IMR-90 (cell line): ENCODE measurements at regions not wholly inside any gene's neighbourhood (a gene's known extent, or its start where the extent isn't known, plus 50 kb on each side); places are given as distances from the start of the nearest gene placed in this dataset.

ENCODE experiments used
- ATAC-seq: fragments of 200-7000 bp; cut with Tn5 transposase; 2 replicates; pipeline ENCODE4 v1.9.1; 2020; ENCODE audit warnings: low read depth, mild to moderate bottlenecking, moderate library complexity
- BruUV-seq: library from RNA; stranded (reverse); fragments of 400-500 nt; replicated peaks from 2 replicates; lab custom pipeline; 2021; lab: Mats Ljungman, UMichigan
- CTCF ChIA-PET: fragments of 300-600 bp; formaldehyde crosslinking; extraction: SDS; loops from one replicate; lab custom pipeline; 2021; ENCODE audit warnings: antibody characterized with exemption; lab: Yijun Ruan, JAX
- POLR2A ChIA-PET: fragments of 300-600 bp; sonication (Branson Sonifier 250); formaldehyde crosslinking; loops from one replicate; lab custom pipeline; 2022; ENCODE audit warnings: antibody characterized with exemption; ENCODE audit not compliant: unreplicated experiment; lab: Charles Lee
- DNase-seq: peaks from one replicate; pipeline ENCODE4 v3.0.0; 2013
- H2AFZ ChIP-seq: replicated peaks from 2 replicates; pipeline ENCODE3; 2013; ENCODE audit warnings: low read length, mild to moderate bottlenecking; ENCODE audit not compliant: poor library complexity
- H2AK5ac ChIP-seq: 2 replicates; pipeline ENCODE4 v1.6.1; 2013; ENCODE audit warnings: low read depth, low read length, inconsistent platforms
- H2AK9ac ChIP-seq: replicated peaks from 2 replicates; pipeline ENCODE3; 2013; ENCODE audit warnings: mild to moderate bottlenecking, low read depth, low read length, moderate library complexity; ENCODE audit not compliant: poor library complexity
- H2BK120ac ChIP-seq: 2 replicates; pipeline ENCODE4 v1.6.1; 2013; ENCODE audit warnings: low read depth, low read length, inconsistent platforms
- H2BK15ac ChIP-seq: 3 replicates; pipeline ENCODE4 v1.6.1; 2013; ENCODE audit warnings: low read depth, low read length, inconsistent platforms
- H2BK20ac ChIP-seq: 2 replicates; pipeline ENCODE4 v1.6.1; 2013; ENCODE audit warnings: low read depth, mild to moderate bottlenecking, inconsistent platforms, low read length, moderate library complexity
- H2BK5ac ChIP-seq: 2 replicates; pipeline ENCODE4 v1.6.1; 2013; ENCODE audit warnings: mild to moderate bottlenecking, low read depth, low read length, inconsistent platforms; ENCODE audit not compliant: poor library complexity, severe bottlenecking
- H3K14ac ChIP-seq: replicated peaks from 2 replicates; pipeline ENCODE4 v1.6.1; 2013; ENCODE audit warnings: low read depth, low read length, inconsistent platforms
- H3K18ac ChIP-seq: 2 replicates; pipeline ENCODE4 v1.6.1; 2013; ENCODE audit warnings: low read depth, low read length, control low read depth
- H3K23ac ChIP-seq: 2 replicates; pipeline ENCODE4 v1.6.1; 2013; ENCODE audit warnings: low read depth, low read length, inconsistent platforms
- H3K27ac ChIP-seq: 2 replicates; pipeline ENCODE4 v1.5.1; 2013; ENCODE audit warnings: mild to moderate bottlenecking, control low read depth, low read length; ENCODE audit not compliant: insufficient read depth
- H3K27me3 ChIP-seq: 2 replicates; pipeline ENCODE4 v1.6.1; 2013; ENCODE audit warnings: low read length; ENCODE audit not compliant: control insufficient read depth, insufficient read depth
- H3K36me3 ChIP-seq: 2 replicates; pipeline ENCODE4 v1.6.1; 2013; ENCODE audit warnings: low read length, mixed read lengths; ENCODE audit not compliant: control insufficient read depth, insufficient read depth
- H3K4ac ChIP-seq: 2 replicates; pipeline ENCODE4 v1.6.1; 2013; ENCODE audit warnings: low read depth, low read length, inconsistent platforms
- H3K4me1 ChIP-seq: 2 replicates; pipeline ENCODE4 v1.6.1; 2013; ENCODE audit warnings: low read length, mixed read lengths; ENCODE audit not compliant: control insufficient read depth, insufficient read depth
- H3K4me2 ChIP-seq: 2 replicates; pipeline ENCODE4 v1.6.1; 2013; ENCODE audit warnings: low read depth, mild to moderate bottlenecking, control low read depth, low read length, moderate library complexity
- H3K4me3 ChIP-seq: 2 replicates; pipeline ENCODE4 v1.5.1; 2013; ENCODE audit warnings: low read depth, mild to moderate bottlenecking, control low read depth, low read length, moderate library complexity; ENCODE audit not compliant: insufficient read depth
- H3K56ac ChIP-seq: 2 replicates; pipeline ENCODE4 v1.6.1; 2013; ENCODE audit warnings: low read length, inconsistent platforms; ENCODE audit not compliant: insufficient read depth; ENCODE audit errors: extremely low read depth
- H3K79me1 ChIP-seq, 2 experiments: 2 replicates each; pipeline ENCODE4 v1.6.1; 2013; ENCODE audit warnings: low read length in 2 of 2, inconsistent platforms in 1 of 2, low read depth in 1 of 2
- H3K9ac ChIP-seq: 2 replicates; pipeline ENCODE4 v1.6.1; 2013; ENCODE audit warnings: low read depth, low read length, control low read depth
- H3K9me1 ChIP-seq: 2 replicates; pipeline ENCODE4 v1.6.1; 2013; ENCODE audit warnings: low read length, inconsistent platforms; ENCODE audit not compliant: insufficient read depth
- H3K9me3 ChIP-seq: 2 replicates; pipeline ENCODE4 v1.6.1; 2013; ENCODE audit warnings: low read length; ENCODE audit not compliant: control insufficient read depth, insufficient read depth
- H4K20me1 ChIP-seq: 2 replicates; pipeline ENCODE4 v1.6.1; 2013; ENCODE audit warnings: low read length, inconsistent platforms; ENCODE audit not compliant: insufficient read depth
- H4K5ac ChIP-seq: 2 replicates; pipeline ENCODE4 v1.6.1; 2013; ENCODE audit warnings: mild to moderate bottlenecking, low read depth, low read length, control low read depth
- H4K8ac ChIP-seq, 2 experiments: 2 replicates each; pipeline ENCODE4 v1.6.1; 2013; ENCODE audit warnings: low read depth in 2 of 2, low read length in 2 of 2, control low read depth in 1 of 2, inconsistent platforms in 1 of 2
- H4K91ac ChIP-seq: 2 replicates; pipeline ENCODE4 v1.6.1; 2013; ENCODE audit warnings: low read depth, low read length, inconsistent platforms; ENCODE audit not compliant: insufficient read depth
- BHLHE40 ChIP-seq: fragments of 150-350 bp; IDR thresholded peaks from 2 replicates; pipeline ENCODE4 v1.6.1; 2016; ENCODE audit warnings: mild to moderate bottlenecking, low read depth, low read length
- CEBPB ChIP-seq: IDR thresholded peaks from 2 replicates; pipeline ENCODE4 v1.6.1; 2012; ENCODE audit warnings: low read depth, low read length, improper control_type of control experiment
- CHD1 ChIP-seq: IDR thresholded peaks from 2 replicates; pipeline ENCODE4 v1.6.1; 2012; ENCODE audit warnings: low read depth, low read length, improper control_type of control experiment
- CTCF ChIP-seq: conservative IDR thresholded peaks from 2 replicates; pipeline ENCODE4 v1.5.1; 2012; ENCODE audit warnings: mild to moderate bottlenecking, low read depth, low read length, improper control_type of control experiment
- ELK1 ChIP-seq: fragments of 150-350 bp; IDR thresholded peaks from 2 replicates; pipeline ENCODE4 v1.6.1; 2016; ENCODE audit warnings: low read depth, mild to moderate bottlenecking, low read length, moderate library complexity, borderline replicate concordance
- MXI1 ChIP-seq: IDR thresholded peaks from 2 replicates; pipeline ENCODE4 v1.6.1; 2012; ENCODE audit warnings: low read depth, mild to moderate bottlenecking, low read length, moderate library complexity, borderline replicate concordance
- NFE2L2 ChIP-seq: fragments of 150-350 bp; IDR thresholded peaks from 2 replicates; pipeline ENCODE4 v1.6.1; 2016; ENCODE audit warnings: low read depth, mild to moderate bottlenecking, low read length
- POLR2A ChIP-seq: IDR thresholded peaks from 2 replicates; pipeline ENCODE4 v1.6.1; 2012; ENCODE audit warnings: mild to moderate bottlenecking, low read depth, low read length
- RAD21 ChIP-seq: IDR thresholded peaks from 2 replicates; pipeline ENCODE4 v1.6.1; 2012; ENCODE audit warnings: low read length, improper control_type of control experiment
- RFX5 ChIP-seq: IDR thresholded peaks from 2 replicates; pipeline ENCODE4 v1.8.0; 2012; ENCODE audit warnings: low read depth, mild to moderate bottlenecking, low read length, moderate library complexity
- SMC3 ChIP-seq: fragments of 150-350 bp; IDR thresholded peaks from 2 replicates; pipeline ENCODE4 v1.6.1; 2016; ENCODE audit warnings: low read depth, mild to moderate bottlenecking, antibody characterized with exemption, low read length, moderate library complexity
- WGBS, 2 experiments: methylation state at CpG; one replicate each; pipeline versions ENCODE4 v1.1.5 to v1.1.7; 2013; ENCODE audit warnings: missing lambda C conversion rate in 2 of 2; ENCODE audit not compliant: insufficient read length in 1 of 2; ENCODE audit errors: extremely low coverage in 2 of 2; 5-methylcytosine and 5-hydroxymethylcytosine counted together
- dilution Hi-C: fragments of 300-500 bp; cut with HindIII; formaldehyde crosslinking; loops from one replicate; pipeline ENCODE4 v1.14.3; 2018; ENCODE audit warnings: low sequenced_read_pairs; ENCODE audit not compliant: unreplicated experiment
- in situ Hi-C: fragments of 300-500 bp; cut with MboI; formaldehyde crosslinking; loops from 3 replicates; pipeline ENCODE4 v1.14.3; 2019; ENCODE audit warnings: low sequenced_read_pairs, inconsistent platforms, mixed read lengths
- intact Hi-C: fragments of 100-400 bp; cut with micrococcal nuclease; formaldehyde crosslinking; loops from 2 replicates; pipeline ENCODE4 v1.10.0; 2022

GRCh38 chr7:13188236-13188805 lies 500.9 kb downstream of the ARL4A start:
- Histone ChIP-seq H3K36me3 (no peaks in the 10 kb centered on the region), H3K18ac (no peak overlapping the region), H3K4ac (no peak overlapping the region), H4K5ac (no peak overlapping the region), H4K8ac (no peak overlapping the region), H3K9me3 (no peaks in the 10 kb centered on the region), H3K79me1 (no peaks in the 10 kb centered on the region), H4K20me1 (no peaks in the 10 kb centered on the region), H3K27ac (no peak overlapping the region), H2AK5ac (no peak overlapping the region), H3K56ac (no peak overlapping the region), H3K9me1 (no peaks in the 10 kb centered on the region), H3K4me1 (no peaks in the 10 kb centered on the region), H2AK9ac (no peak overlapping the region), H2BK5ac (no peak overlapping the region), H3K27me3 (no peaks in the 10 kb centered on the region), H2BK15ac (no peak overlapping the region), H3K4me3 (no peak overlapping the region), H3K14ac (no peak overlapping the region), H4K91ac (no peak overlapping the region), H2AFZ (no peak overlapping the region), H2BK20ac (no peak overlapping the region), H3K4me2 (no peak overlapping the region), H2BK120ac (no peak overlapping the region), H3K9ac (no peak overlapping the region), H3K23ac (no peak overlapping the region)
- ATAC-seq (no peak), DNase-seq (no peak)
- TF ChIP-seq CEBPB (no peak), RAD21 (no peak), BHLHE40 (no peak), CTCF (no peak), RFX5 (no peak), POLR2A (no peak), MXI1 (no peak), SMC3 (no peak), NFE2L2 (no peak), CHD1 (no peak), ELK1 (no peak)
- no TSS peak for BruUV-seq
- ChIA-PET CTCF (interaction anchor here (0.5 kb wide), 1 partner anchor 16 kb away, joined by 5 read pairs; no protein-coding TSS in a partner anchor), POLR2A (no interaction called here)
- intact Hi-C loops: no loop called here
- dilution Hi-C loops: no loop called here
- in situ Hi-C loops: no loop called here
- 100% methylated on average over 2 of the region's 5 CpGs; no CpG with 5 or more reads in 1 of the 2 experiments for whole genome bisulfite sequencing, 2 experiments
